Activated T-cell treated with anti-CD3 and anti-CD28 coated beads, Interleukin-2, amount 50 U/mL, for 72 hours (primary cell): ENCODE measurements at regions not wholly inside any gene's neighbourhood (a gene's known extent, or its start where the extent isn't known, plus 50 kb on each side); places are given as distances from the start of the nearest gene placed in this dataset.

Experiments used
- ATAC-seq, 2 donors: fragments of 150-1000 bp; cut with Tn5 transposase; replicated peaks in 1 of 2; 2 replicates each; pipeline ENCODE4 v1.10.0; 2021; ENCODE audit warnings: moderate library complexity in 2 of 2, mild to moderate bottlenecking in 1 of 2
- DNase-seq, 2 donors: peaks; one replicate each; pipeline ENCODE4 v3.0.0; 2021 to 2022; ENCODE audit warnings: mixed read lengths in 1 of 2
- H3K27ac Mint-ChIP-seq: one replicate; pipeline ENCODE4 v1.8.0; 2022; ENCODE audit warnings: mild to moderate bottlenecking, moderate library complexity, mixed read lengths
- H3K27me3 Mint-ChIP-seq: one replicate; pipeline ENCODE4 v1.8.0; 2022; ENCODE audit warnings: low read depth, mixed read lengths
- H3K36me3 Mint-ChIP-seq, 2 donors: one replicate each; pipeline ENCODE4 v1.8.0; 2022; ENCODE audit warnings: mixed read lengths in 2 of 2, mild to moderate bottlenecking in 1 of 2; ENCODE audit not compliant: insufficient read depth in 2 of 2
- H3K4me1 Mint-ChIP-seq: one replicate; pipeline ENCODE4 v1.8.0; 2022; ENCODE audit warnings: low read depth, mixed read lengths
- H3K4me3 Mint-ChIP-seq, 2 donors: one replicate each; pipeline ENCODE4 v1.8.0; 2022; ENCODE audit warnings: mild to moderate bottlenecking in 2 of 2, mixed read lengths in 2 of 2, moderate library complexity in 2 of 2
- H3K9me3 Mint-ChIP-seq, 2 donors: one replicate each; pipeline ENCODE4 v1.8.0; 2022; ENCODE audit warnings: mixed read lengths in 2 of 2

GRCh38 chrX:19172741-19173140 is 50.5 kb upstream of the ADGRG2 start:
- Mint-ChIP-seq H3K4me1 (peaks cover 11% of the 10 kb centered on the region), H3K27ac (no peak overlapping the region), H3K4me3 (no peak overlapping the region), H3K36me3 (no peaks in the 10 kb centered on the region), H3K9me3 (no peaks in the 10 kb centered on the region), H3K27me3 (peaks cover 18% of the 10 kb centered on the region)
- no peak for ATAC-seq
- no peak for DNase-seq

GRCh38 chrX:19174401-19175025 is 52.2 kb upstream of the ADGRG2 start:
- DNase-seq = no peak
- peaks cover 10% of the 10 kb centered on the region for H3K27me3 Mint-ChIP-seq
- H3K9me3 Mint-ChIP-seq = no peaks in the 10 kb centered on the region
- H3K4me3 Mint-ChIP-seq = no peak overlapping the region
- H3K27ac Mint-ChIP-seq = no peak overlapping the region
- H3K4me1 Mint-ChIP-seq = peaks cover 11% of the 10 kb centered on the region
- ATAC-seq = peak in 1 of 2 donors; percentile 38
- H3K36me3 Mint-ChIP-seq = no peaks in the 10 kb centered on the region

DNA sequence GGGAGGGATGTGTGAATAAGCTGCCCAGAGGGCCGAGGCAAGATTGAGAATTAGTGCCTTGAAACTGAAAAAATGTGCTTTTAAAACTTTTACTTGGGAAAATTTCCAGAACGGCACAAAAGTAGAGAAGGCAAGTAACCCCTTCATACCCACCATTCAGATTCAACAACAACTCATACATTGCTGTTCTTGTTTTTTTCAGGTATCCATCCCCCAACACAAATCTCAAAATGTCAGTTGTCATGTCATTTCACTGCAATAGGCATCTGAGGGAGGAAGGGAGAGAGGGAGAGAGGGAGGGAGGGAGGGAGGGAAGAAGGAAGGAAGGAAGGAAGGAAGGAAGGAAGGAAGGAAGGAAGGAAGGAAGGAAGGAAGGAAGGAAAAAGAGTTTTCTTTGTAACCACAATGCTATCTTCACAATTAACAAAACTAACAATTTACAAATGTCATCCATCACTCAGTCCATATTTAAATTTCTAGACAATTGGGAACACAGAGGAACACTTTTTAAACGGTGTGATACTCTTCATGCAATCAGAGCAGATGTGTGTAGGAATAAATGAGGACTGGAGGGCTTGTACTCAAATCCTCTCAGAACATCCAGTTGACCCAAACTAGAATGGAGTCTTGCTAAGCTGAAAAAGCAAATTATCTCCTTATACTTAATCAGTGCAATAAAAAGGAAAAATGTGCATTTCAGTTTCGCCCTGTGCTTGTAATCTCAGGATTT is 54.8 kb upstream of the ADGRG2 start:
- Mint-ChIP-seq H3K27me3 (peaks cover 7% of the 10 kb centered on the region), H3K9me3 (no peaks in the 10 kb centered on the region), H3K4me1 (peaks cover 11% of the 10 kb centered on the region), H3K4me3 (no peak overlapping the region), H3K27ac (no peak overlapping the region), H3K36me3 (no peaks in the 10 kb centered on the region)
- ATAC-seq (no peak), DNase-seq (no peak)

GRCh38 chrX:19177721-19178120 is 55.5 kb upstream of the ADGRG2 start:
- H3K27me3 Mint-ChIP-seq = peaks cover 7% of the 10 kb centered on the region

GRCh38 chrX:19178402-19178801 is 56.1 kb upstream of the ADGRG2 start:
- peaks cover 11% of the 10 kb centered on the region for H3K4me1 Mint-ChIP-seq
- no peak for DNase-seq
- H3K27ac Mint-ChIP-seq = no peak overlapping the region
- no peak for ATAC-seq
- peaks cover 7% of the 10 kb centered on the region for H3K27me3 Mint-ChIP-seq
- no peaks in the 10 kb centered on the region for H3K36me3 Mint-ChIP-seq
- no peaks in the 10 kb centered on the region for H3K9me3 Mint-ChIP-seq
- H3K4me3 Mint-ChIP-seq = no peak overlapping the region

More at GRCh38 chrX:19177721-19178120, 55.5 kb upstream of the ADGRG2 start:
- peaks cover 11% of the 10 kb centered on the region for H3K4me1 Mint-ChIP-seq
- no peak overlapping the region for H3K27ac Mint-ChIP-seq
- H3K4me3 Mint-ChIP-seq = no peak overlapping the region
- no peak for DNase-seq
- no peak for ATAC-seq
- H3K9me3 Mint-ChIP-seq = no peaks in the 10 kb centered on the region
- no peaks in the 10 kb centered on the region for H3K36me3 Mint-ChIP-seq

GRCh38 chrX:19179389-19179788 is 57.1 kb upstream of the ADGRG2 start:
- H3K27ac Mint-ChIP-seq = no peak overlapping the region
- ATAC-seq (no peak), DNase-seq (no peak)
- H3K4me1 Mint-ChIP-seq = peaks cover 10% of the 10 kb centered on the region
- H3K36me3 Mint-ChIP-seq = no peaks in the 10 kb centered on the region
- no peaks in the 10 kb centered on the region for H3K9me3 Mint-ChIP-seq
- no peak overlapping the region for H3K4me3 Mint-ChIP-seq
- H3K27me3 Mint-ChIP-seq = peaks cover 7% of the 10 kb centered on the region

DNA sequence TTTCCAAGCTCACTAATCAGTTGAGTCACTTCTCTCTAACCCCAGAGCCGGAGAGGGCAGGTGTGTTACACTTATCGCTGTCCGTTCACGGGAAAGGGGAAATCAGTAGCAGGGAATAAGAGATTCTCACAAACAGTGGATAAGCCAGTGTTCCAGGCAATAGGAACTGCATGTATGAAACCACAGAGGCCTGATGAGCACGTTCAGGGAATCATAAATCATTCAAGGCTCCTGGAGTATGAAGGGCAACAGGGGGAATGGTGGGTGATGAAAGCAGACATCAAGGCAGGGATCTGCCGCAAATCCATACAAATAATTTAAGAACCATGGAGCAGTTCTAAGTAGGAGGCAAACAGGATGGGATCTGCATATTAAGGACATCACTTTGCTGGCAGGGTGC is 59.1 kb upstream of the ADGRG2 start:
- ATAC-seq (no peak), DNase-seq (no peak)
- Mint-ChIP-seq H3K36me3 (no peaks in the 10 kb centered on the region), H3K9me3 (no peaks in the 10 kb centered on the region), H3K4me1 (no peaks in the 10 kb centered on the region), H3K27ac (no peak overlapping the region), H3K4me3 (no peak overlapping the region), H3K27me3 (no peaks in the 10 kb centered on the region)

GRCh38 chrX:19182785-19183184 is 60.5 kb upstream of the ADGRG2 start:
- ATAC-seq = no peak
- Mint-ChIP-seq H3K4me1 (no peaks in the 10 kb centered on the region), H3K36me3 (no peaks in the 10 kb centered on the region), H3K27ac (no peak overlapping the region), H3K9me3 (no peaks in the 10 kb centered on the region), H3K27me3 (no peaks in the 10 kb centered on the region), H3K4me3 (no peak overlapping the region)
- no peak for DNase-seq

DNA sequence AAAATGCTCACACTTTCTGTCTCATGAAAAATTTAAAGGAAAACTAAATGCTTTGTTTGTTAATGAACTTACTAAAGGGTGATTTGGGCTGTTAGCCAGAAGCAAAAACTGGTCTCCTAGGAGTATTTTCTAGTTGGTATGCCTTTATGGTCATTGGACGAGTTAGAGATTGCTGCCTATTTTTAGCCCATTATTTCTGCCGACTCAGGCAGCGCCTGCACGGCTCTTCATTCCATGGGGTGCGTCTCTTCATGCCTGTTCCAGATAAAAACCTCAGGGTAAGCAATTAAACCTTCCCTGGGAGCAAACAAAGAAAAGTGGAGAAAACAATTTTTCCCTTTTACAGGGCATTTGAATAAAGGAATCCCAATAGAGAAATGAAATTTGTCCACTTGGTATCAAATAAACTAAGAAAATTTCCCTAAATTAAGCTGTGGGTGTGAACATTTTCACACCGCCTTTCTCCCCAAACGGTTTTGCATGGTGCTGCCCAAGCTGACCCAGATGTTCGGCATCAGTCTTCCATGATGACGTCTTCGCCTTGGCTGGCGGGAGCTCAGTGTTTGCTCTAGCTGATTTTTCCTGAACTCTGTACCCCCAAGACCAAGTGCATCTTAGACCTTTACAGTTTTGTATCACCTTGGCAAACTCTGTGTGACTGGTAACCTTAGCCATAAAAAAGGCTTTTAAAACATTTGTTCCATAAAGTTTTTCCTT is 61.7 kb upstream of the ADGRG2 start:
- Mint-ChIP-seq H3K27ac (no peak overlapping the region), H3K36me3 (no peaks in the 10 kb centered on the region), H3K27me3 (no peaks in the 10 kb centered on the region), H3K9me3 (no peaks in the 10 kb centered on the region), H3K4me1 (no peaks in the 10 kb centered on the region), H3K4me3 (no peak overlapping the region)
- DNase-seq (no peak), ATAC-seq (no peak)

- Mint-ChIP-seq H3K27me3 (no peaks in the 10 kb centered on the region), H3K27ac (no peak overlapping the region), H3K4me3 (no peak overlapping the region), H3K9me3 (no peaks in the 10 kb centered on the region), H3K4me1 (no peaks in the 10 kb centered on the region), H3K36me3 (peaks cover 0 to 2% of the 10 kb centered on the region in 2 donors)
- DNase-seq (no peak), ATAC-seq (no peak)
These were observed 66.3 kb upstream of the ADGRG2 start for GRCh38 chrX:19188566-19188965.

DNA sequence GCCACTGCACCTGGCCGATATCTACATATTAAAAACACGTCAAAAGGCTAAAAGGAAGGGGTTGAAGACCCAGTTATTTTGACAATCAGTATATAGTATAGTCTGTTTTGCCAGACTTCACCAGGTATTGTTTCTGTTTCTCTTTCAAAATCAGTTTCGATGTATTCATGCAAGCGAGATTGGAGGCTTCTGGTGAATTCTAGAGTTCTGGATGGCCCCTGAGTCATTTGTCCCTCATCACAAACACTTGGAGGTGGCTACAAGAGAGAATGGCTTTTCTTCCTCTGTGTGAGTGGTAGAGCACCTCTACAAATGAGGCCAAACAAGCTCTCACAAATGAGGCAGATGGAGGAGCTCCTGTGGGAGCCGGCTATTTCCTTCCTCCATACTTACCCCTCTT is 68.6 kb upstream of the ADGRG2 start:
- H3K4me1 Mint-ChIP-seq = peaks cover 16% of the 10 kb centered on the region
- DNase-seq (no peak), ATAC-seq (peak; percentile 54 to 56)
- no peaks in the 10 kb centered on the region for H3K9me3 Mint-ChIP-seq
- peaks cover 7% of the 10 kb centered on the region for H3K27me3 Mint-ChIP-seq
- peaks cover 0 to 2% of the 10 kb centered on the region in 2 donors for H3K36me3 Mint-ChIP-seq
- no peak overlapping the region for H3K4me3 Mint-ChIP-seq
- H3K27ac Mint-ChIP-seq = no peak overlapping the region

GRCh38 chrX:19193565-19193964 is 71.3 kb upstream of the ADGRG2 start:
- no peak overlapping the region for H3K4me3 Mint-ChIP-seq
- DNase-seq (no peak), ATAC-seq (no peak)
- peaks cover 16% of the 10 kb centered on the region for H3K4me1 Mint-ChIP-seq
- no peaks in the 10 kb centered on the region for H3K9me3 Mint-ChIP-seq
- peaks cover 7% of the 10 kb centered on the region for H3K27me3 Mint-ChIP-seq
- H3K36me3 Mint-ChIP-seq = peaks cover 0 to 2% of the 10 kb centered on the region in 2 donors
- H3K27ac Mint-ChIP-seq = no peak overlapping the region
